GM23338 (cell line): ENCODE measurements at regions not wholly inside any gene's neighbourhood (a gene's known extent, or its start where the extent isn't known, plus 50 kb on each side); places are given as distances from the start of the nearest gene placed in this dataset.

Experiments
- ATAC-seq: fragments of 200-7000 bp; cut with Tn5 transposase; 3 replicates; pipeline ENCODE4 v1.9.1; 2020
- DNase-seq: peaks from one replicate; pipeline ENCODE4 v3.0.0-alpha.2; 2015; ENCODE audit warnings: low spot score
- H2AFZ ChIP-seq: fragments of 200-600 bp; sonication (generic); 2 replicates; pipeline ENCODE4 v1.8.0; 2016; ENCODE audit warnings: antibody characterized with exemption, mild to moderate bottlenecking, moderate library complexity
- H3F3A ChIP-seq: fragments of 200-600 bp; sonication (generic); replicated peaks from 2 replicates; pipeline ENCODE4 v1.8.0; 2017; ENCODE audit warnings: antibody characterized with exemption, mixed run types, low read depth
- H3K27ac ChIP-seq: fragments of 200-600 bp; sonication (generic); 2 replicates; pipeline ENCODE4 v1.6.1; 2016; ENCODE audit warnings: low read depth
- H3K27me3 ChIP-seq: fragments of 200-600 bp; sonication (generic); 2 replicates; pipeline ENCODE4 v1.8.0; 2016; ENCODE audit warnings: mild to moderate bottlenecking, mixed run types, moderate library complexity; ENCODE audit not compliant: insufficient read depth
- H3K36me3 ChIP-seq: fragments of 200-600 bp; sonication (generic); 2 replicates; pipeline ENCODE4 v1.8.0; 2016; ENCODE audit warnings: mild to moderate bottlenecking; ENCODE audit not compliant: insufficient read depth
- H3K4me1 ChIP-seq: fragments of 200-600 bp; sonication (generic); 2 replicates; pipeline ENCODE4 v1.8.0; 2016; ENCODE audit warnings: mild to moderate bottlenecking, moderate library complexity; ENCODE audit not compliant: insufficient read depth
- H3K4me2 ChIP-seq: fragments of 200-600 bp; sonication (generic); 2 replicates; pipeline ENCODE4 v1.7.1; 2017; ENCODE audit warnings: mixed run types
- H3K4me3 ChIP-seq: fragments of 200-600 bp; sonication (generic); 2 replicates; pipeline ENCODE4 v1.6.1; 2016; ENCODE audit warnings: mixed run types
- H3K79me2 ChIP-seq: fragments of 200-600 bp; sonication (generic); replicated peaks from 2 replicates; pipeline ENCODE4 v1.8.0; 2017; ENCODE audit warnings: mild to moderate bottlenecking; ENCODE audit not compliant: insufficient read depth
- H3K9me2 ChIP-seq: fragments of 200-600 bp; sonication (generic); 2 replicates; pipeline ENCODE4 v1.8.0; 2017; ENCODE audit not compliant: insufficient read depth
- H4K20me1 ChIP-seq: fragments of 200-600 bp; sonication (generic); replicated peaks from 2 replicates; pipeline ENCODE4 v1.8.0; 2017; ENCODE audit warnings: mild to moderate bottlenecking; ENCODE audit not compliant: insufficient read depth
- H3K27ac Mint-ChIP-seq: 2 replicates; pipeline ENCODE4 v1.8.0; 2020; ENCODE audit warnings: inconsistent platforms, mild to moderate bottlenecking, moderate library complexity, mixed read lengths
- H3K27me3 Mint-ChIP-seq: 3 replicates; pipeline ENCODE4 v1.8.0; 2022; ENCODE audit warnings: low read depth, mild to moderate bottlenecking, moderate library complexity, mixed read lengths, inconsistent platforms; ENCODE audit not compliant: insufficient read depth, poor library complexity
- H3K36me3 Mint-ChIP-seq: 3 replicates; pipeline ENCODE4 v1.8.0; 2021; ENCODE audit warnings: low read depth, mild to moderate bottlenecking, inconsistent platforms, moderate library complexity, mixed read lengths
- H3K4me1 Mint-ChIP-seq: 3 replicates; pipeline ENCODE4 v1.8.0; 2020; ENCODE audit warnings: mild to moderate bottlenecking, inconsistent platforms, mixed read lengths
- H3K4me3 Mint-ChIP-seq: 3 replicates; pipeline ENCODE4 v1.8.0; 2021; ENCODE audit warnings: moderate library complexity, mild to moderate bottlenecking, inconsistent platforms, mixed read lengths
- H3K9me3 Mint-ChIP-seq: 3 replicates; pipeline ENCODE4 v1.8.0; 2020; ENCODE audit warnings: moderate library complexity, mild to moderate bottlenecking, inconsistent platforms, mixed read lengths
- CREB1 ChIP-seq: fragments of 250-450 bp; sonication (Bioruptor Pico); IDR thresholded peaks from 2 replicates; pipeline ENCODE4 v1.5.0; 2020; ENCODE audit warnings: low read depth, mild to moderate bottlenecking, moderate library complexity
- CTCF ChIP-seq, 2 experiments: fragments of 200-600 bp in 1 of 2; sonication (generic) in 1 of 2; conservative IDR thresholded peaks; 2 replicates each; pipeline versions ENCODE4 v1.5.1 to v1.6.1; 2016 to 2017; ENCODE audit warnings: antibody characterized with exemption in 2 of 2, low read depth in 2 of 2, mild to moderate bottlenecking in 2 of 2, moderate library complexity in 1 of 2
- ETS1 ChIP-seq: IDR thresholded peaks from 2 replicates; pipeline ENCODE4 v1.6.1; 2016; ENCODE audit warnings: antibody characterized with exemption
- EZH2 ChIP-seq: fragments of 200-600 bp; sonication (generic); IDR thresholded peaks from one replicate; pipeline ENCODE4 v1.8.0; 2017; ENCODE audit warnings: antibody characterized with exemption, mild to moderate bottlenecking, low read depth; ENCODE audit not compliant: unreplicated experiment
- EZH2phosphoT487 ChIP-seq: fragments of 200-600 bp; sonication (generic); IDR thresholded peaks from one replicate; pipeline ENCODE4 v1.8.1; 2018; ENCODE audit warnings: antibody characterized with exemption; ENCODE audit not compliant: unreplicated experiment
- JUNB ChIP-seq: IDR thresholded peaks from one replicate; pipeline ENCODE4 v1.6.1; 2016; ENCODE audit warnings: antibody characterized with exemption; ENCODE audit not compliant: unreplicated experiment
- NANOG ChIP-seq: IDR thresholded peaks from 2 replicates; pipeline ENCODE4 v1.6.1; 2016; ENCODE audit warnings: antibody characterized with exemption, borderline replicate concordance
- POLR2AphosphoS5 ChIP-seq: IDR thresholded peaks from 2 replicates; pipeline ENCODE4 v1.6.1; 2016; ENCODE audit warnings: antibody characterized with exemption, low read depth
- REST ChIP-seq: IDR thresholded peaks from one replicate; pipeline ENCODE4 v1.6.1; 2018; ENCODE audit warnings: antibody characterized with exemption; ENCODE audit not compliant: unreplicated experiment
- STAT1 ChIP-seq: IDR thresholded peaks from one replicate; pipeline ENCODE4 v1.6.1; 2016; ENCODE audit warnings: antibody characterized with exemption; ENCODE audit not compliant: unreplicated experiment
- ZNF114 ChIP-seq: fragments of 250-450 bp; sonication (Bioruptor Pico); IDR thresholded peaks from 2 replicates; pipeline ENCODE4 v1.5.0; 2020; ENCODE audit warnings: mild to moderate bottlenecking, moderate library complexity
- ZNF331 ChIP-seq: fragments of 250-450 bp; sonication (Bioruptor Pico); IDR thresholded peaks from 2 replicates; pipeline ENCODE4 v1.5.0; 2020; ENCODE audit warnings: low read depth, mild to moderate bottlenecking, moderate library complexity
- ZNF462 ChIP-seq: fragments of 250-450 bp; sonication (Bioruptor Pico); IDR thresholded peaks from 2 replicates; pipeline ENCODE4 v1.5.0; 2020; ENCODE audit warnings: mild to moderate bottlenecking, moderate library complexity

- no peak for DNase-seq
- Histone ChIP-seq H3K4me1 (no peaks in the 10 kb centered on the region; the same call in 1 of the 2 replicates), H3K27ac (no peak overlapping the region), H3K27me3 (no peaks in the 10 kb centered on the region), H3K9me2 (peaks cover 3% of the 10 kb centered on the region; the same call in 1 of the 2 replicates), H3F3A (no peaks in the 10 kb centered on the region), H3K4me3 (no peak overlapping the region), H3K4me2 (no peak overlapping the region), H3K36me3 (no peaks in the 10 kb centered on the region), H3K79me2 (no peaks in the 10 kb centered on the region), H4K20me1 (no peaks in the 10 kb centered on the region), H2AFZ (0 out of 2 replicates have a peak overlapping the region, but pooled peaks have one; percentile 32)
- Mint-ChIP-seq H3K9me3 (peaks cover 6% of the 10 kb centered on the region; the same call in 2 of the 3 replicates), H3K27ac (no peak overlapping the region), H3K27me3 (no peaks in the 10 kb centered on the region), H3K36me3 (no peaks in the 10 kb centered on the region), H3K4me3 (no peak overlapping the region), H3K4me1 (no peaks in the 10 kb centered on the region)
- no peak for TF ChIP-seq NANOG
- TF ChIP-seq ZNF114 (CRISPR knock-in tag): no peak
- no peak for TF ChIP-seq ZNF462 (CRISPR knock-in tag)
- TF ChIP-seq CTCF (conservative IDR thresholded peaks at IDR 0.05; ENCODE audit: low read depth in 2 of 2): no peak
- TF ChIP-seq EZH2: no peak
- no peak for TF ChIP-seq REST
- no peak for TF ChIP-seq POLR2AphosphoS5
- no peak for TF ChIP-seq ZNF331 (CRISPR knock-in tag)
- TF ChIP-seq CREB1 (CRISPR knock-in tag): no peak
- TF ChIP-seq ETS1: no peak
- TF ChIP-seq STAT1: no peak
- TF ChIP-seq EZH2phosphoT487: no peak
- TF ChIP-seq JUNB: no peak
- ATAC-seq: no peak
Measured at GRCh38 chr10:22824520-22824919, 103.3 kb upstream of the ARMC3 start.
